ENCODE measurements at regions not wholly inside any gene's neighbourhood (a gene's known extent, or its start where the extent isn't known, plus 50 kb on each side); places are given as distances from the start of the nearest gene placed in this dataset.

- no peak for DNase-seq
These were observed 543.7 kb upstream of the ADAMTS9 start for GRCh38 chr3:65231544-65231943.

- DNase-seq = no peak
These were observed 542.7 kb upstream of the ADAMTS9 start for GRCh38 chr3:65230261-65231139.

GRCh38 chr3:65226287-65226686 lies 538.5 kb upstream of the ADAMTS9 start:
- no peak for DNase-seq

GRCh38 chr3:65210026-65210814 lies 522.4 kb upstream of the ADAMTS9 start:
- no peak for DNase-seq

DNA sequence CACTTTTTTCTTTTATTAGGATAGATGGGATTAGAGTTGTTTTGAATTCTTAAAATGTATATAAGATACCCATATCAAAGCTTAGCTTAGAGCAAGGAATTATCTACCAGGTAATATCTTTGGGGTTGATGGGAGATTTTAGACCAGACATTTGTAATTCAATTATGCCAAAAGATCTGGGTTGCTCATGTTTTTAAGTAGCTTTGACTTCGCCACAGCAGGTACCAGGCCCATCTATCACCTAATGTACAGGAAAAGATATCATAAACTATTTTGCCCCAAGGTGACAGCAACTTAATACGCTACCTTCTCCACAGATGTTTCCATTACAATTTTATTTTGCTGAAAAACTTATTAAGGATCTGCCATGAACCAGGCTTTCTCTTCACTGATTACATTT lies 514.6 kb upstream of the ADAMTS9 start:
- no peak for DNase-seq

DNA sequence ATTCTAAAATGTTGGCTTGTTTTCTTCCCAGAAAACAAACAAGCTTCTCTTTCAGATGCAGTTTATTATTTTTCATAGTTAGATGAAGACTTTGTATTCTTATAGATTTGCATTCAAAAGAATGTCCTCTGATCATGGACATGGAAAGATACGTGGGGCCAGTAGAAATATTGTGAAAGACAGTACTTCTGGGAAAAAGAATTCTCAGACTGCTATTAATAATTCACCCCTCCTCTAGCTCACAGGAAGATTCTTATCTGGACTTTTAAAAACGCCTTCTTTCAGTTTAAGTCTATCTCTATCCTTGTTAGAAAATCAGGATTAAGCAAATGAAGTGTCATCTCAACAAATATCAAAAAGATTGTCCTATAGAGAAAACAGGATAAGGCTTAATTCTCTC lies 514.1 kb upstream of the ADAMTS9 start:
- no peak for DNase-seq

GRCh38 chr3:65200310-65200970 lies 512.6 kb upstream of the ADAMTS9 start:
- peak; percentile 42 for DNase-seq

DNA sequence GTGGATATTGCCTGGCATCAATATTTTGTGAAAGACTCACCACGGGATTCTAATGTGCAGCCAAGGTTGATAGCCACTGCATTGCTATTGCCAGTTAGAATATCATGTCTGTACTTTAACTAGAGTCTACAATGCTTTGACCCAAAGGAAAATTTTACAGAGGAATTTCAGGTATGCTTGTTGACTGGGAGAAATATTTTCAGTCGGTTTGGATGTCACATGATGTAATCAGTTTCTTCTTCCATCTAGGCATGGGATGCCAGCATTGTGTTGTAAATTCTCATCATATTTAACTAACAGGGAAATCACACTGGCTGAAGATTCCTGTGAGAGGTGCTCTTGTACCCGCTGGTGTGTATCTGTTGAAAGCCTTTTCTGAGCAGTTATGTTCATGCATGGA lies 508.9 kb upstream of the ADAMTS9 start:
- DNase-seq = peak; percentile 60

DNA sequence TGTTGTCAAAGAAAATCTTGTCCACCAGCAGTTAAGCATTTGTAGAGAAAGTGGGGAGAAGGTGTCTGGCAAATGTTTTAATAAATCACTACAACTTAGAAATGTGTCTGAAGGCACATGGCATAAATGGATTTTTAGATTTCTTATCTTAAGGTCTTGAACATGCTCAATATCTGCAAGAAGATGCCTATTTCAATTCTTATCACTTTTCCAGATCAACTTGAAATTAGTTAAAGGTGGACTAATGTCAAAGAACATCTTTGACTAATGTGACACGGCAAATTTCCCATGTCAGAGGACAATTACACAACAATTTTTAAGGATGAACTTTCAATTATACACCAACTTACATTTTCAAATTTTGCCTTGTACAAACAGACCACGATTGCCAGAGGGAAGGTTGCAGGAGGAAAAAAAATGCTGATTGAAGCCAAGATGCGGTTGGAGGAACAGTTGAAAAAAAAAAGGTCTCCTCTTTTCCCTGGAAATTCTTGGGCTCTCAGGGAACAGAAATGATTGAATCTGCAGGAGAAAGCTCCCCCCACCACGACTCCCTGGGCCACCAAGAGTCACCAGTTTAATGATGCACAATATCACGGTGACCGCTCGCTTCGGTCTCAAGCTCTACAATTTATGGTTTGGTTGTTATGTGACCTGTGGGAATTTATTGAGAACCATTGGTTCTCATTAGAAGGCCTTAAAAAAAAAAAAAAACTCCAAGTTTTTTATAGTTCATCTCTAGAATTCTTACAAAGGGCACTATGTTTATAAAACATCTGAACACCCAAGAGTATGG lies 507.6 kb upstream of the ADAMTS9 start:
- no peak for DNase-seq

DNA sequence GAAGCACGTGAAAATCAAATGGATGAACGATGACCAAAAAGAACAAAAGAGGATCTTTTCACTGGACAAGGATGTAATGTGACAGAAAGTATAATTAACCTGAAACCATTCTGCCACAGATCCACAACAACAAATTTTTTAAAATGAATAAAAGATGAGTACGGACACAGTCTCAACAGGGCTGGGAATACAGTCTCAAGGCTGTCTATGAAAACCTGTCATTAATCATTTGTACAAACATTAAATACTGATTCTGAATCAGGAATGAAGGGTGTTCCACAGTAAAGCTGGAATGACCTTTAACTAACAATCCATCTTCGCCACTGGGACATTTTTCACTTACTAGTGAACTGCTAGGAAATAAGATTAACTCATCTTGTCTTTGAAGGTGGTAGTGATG lies 506.9 kb upstream of the ADAMTS9 start:
- no peak for DNase-seq

- DNase-seq = no peak
These were observed 506.4 kb upstream of the ADAMTS9 start for GRCh38 chr3:65194047-65194714.

- DNase-seq = no peak
These were observed 505.7 kb upstream of the ADAMTS9 start for GRCh38 chr3:65193531-65193930.

- DNase-seq = no peak
These were observed 502.3 kb upstream of the ADAMTS9 start for GRCh38 chr3:65190111-65190510.

DNA sequence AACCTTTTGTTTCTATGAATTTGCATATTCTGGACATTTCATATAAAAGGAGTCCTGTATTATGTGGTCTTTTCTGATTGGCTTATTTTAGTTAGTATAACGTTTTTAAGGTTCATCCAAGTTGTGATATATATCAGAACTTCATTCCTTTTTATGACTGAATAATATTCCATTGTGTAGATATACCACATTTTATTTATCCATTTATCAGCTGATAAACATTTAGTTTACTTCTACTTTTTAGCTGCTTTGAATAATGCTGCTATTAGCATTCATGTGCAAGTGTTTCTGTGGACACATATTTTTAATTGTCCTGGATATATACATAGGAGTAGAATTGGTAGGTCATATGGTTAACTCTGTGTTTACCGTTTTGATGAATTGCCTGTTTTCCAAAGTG lies 498.5 kb upstream of the ADAMTS9 start:
- DNase-seq = no peak

- no peak for DNase-seq
These were observed 494.9 kb upstream of the ADAMTS9 start for GRCh38 chr3:65182682-65183081.

DNA sequence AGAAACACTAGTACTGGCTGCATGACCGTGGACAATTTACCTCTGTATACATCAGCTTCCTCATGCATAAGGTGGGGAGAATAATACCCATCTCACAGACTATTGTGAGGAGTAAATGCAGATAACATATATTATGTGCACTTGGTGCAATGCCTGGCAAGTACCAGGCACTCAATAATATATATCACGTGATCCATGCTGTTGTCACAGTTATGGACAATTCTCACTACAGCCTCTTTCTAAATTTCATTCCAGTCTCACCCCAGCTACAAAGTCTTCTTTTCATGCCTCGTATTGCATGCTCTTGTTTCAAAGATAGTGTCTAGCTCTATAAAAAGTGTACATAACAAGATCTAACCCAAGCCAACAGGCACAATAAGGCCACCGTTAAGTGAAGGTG lies 494.3 kb upstream of the ADAMTS9 start:
- no peak for DNase-seq

DNA sequence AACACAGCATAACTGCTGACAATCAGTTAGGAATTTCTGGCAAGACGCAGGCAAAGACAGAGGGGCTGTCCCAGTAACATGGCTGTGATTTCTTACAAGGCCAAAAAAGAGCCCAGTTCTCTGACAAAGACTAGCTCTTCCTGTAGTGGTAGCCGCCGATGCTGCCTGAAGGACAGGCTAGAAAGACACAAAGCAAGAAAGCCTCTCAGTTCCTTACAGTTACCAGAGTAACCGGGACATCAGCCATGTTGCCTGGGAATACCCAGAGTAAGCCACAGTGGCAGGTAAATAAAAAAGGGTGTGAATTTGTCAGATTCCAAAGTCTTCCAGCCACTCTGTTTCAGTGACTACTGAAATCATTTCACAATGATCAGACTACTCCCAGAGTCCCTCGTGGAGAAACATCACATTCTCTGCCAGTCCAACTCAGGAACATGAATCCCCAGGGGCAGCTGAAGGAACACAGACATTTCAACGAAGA lies 493.6 kb upstream of the ADAMTS9 start:
- DNase-seq = no peak

DNA sequence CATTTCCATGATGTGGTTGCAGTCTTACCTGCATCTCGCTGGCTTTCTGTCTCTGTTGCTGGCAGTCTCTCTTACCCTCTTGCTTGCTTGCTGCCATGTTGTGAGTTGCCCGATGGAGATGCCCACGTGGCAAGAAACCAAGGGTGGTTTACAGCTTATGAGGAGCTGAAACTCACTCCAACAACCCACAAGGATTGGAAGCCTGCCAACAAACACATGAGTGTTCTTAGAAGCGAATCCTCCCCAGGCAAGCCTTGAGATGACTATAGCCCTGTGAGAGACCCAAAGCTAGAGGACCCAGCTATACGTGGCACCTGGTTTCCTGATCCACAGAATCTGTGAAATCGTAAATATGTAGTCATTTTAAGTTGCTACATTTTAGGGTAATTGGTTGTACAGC lies 490.9 kb upstream of the ADAMTS9 start:
- peak; percentile 45 for DNase-seq

DNA sequence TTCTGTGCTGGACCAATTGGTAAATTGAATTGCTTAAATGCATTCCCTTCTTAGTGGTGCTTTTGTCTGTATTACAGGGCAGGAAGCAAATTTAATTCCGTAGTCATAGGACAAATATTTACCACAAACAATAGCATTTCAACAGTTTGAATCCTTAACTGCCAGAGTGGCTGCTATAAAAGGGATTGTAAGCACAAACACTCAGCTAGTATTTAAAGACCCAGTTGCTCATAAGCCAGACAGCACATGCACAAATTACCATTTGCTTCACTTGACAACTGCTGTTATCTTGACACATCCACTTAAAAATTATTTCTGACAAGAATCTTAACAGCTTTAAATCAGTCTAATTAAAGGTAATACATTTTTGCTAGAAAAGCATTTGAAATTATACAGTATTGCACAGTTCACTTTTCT lies 490.2 kb upstream of the ADAMTS9 start:
- DNase-seq = peak; percentile 47

DNA sequence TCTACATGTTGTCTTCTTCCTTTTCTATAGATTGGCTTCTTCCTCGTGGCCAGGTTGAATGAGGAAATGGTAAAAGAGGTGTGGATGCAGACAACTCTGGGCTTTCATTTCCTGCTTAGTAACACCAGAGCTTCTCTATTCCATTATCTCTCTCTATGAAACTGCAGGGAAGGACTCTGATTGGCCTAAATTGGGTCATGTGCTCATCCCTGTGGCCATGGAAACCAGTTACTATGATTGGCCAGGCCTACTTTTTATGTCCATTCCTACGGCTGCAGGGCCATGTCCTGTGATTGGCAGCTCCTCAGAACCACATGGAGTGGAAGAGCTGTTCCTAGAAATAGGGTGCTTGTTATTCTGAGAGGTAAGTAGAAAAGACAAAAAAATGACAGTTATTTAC lies 486.9 kb upstream of the ADAMTS9 start:
- DNase-seq = no peak

DNA sequence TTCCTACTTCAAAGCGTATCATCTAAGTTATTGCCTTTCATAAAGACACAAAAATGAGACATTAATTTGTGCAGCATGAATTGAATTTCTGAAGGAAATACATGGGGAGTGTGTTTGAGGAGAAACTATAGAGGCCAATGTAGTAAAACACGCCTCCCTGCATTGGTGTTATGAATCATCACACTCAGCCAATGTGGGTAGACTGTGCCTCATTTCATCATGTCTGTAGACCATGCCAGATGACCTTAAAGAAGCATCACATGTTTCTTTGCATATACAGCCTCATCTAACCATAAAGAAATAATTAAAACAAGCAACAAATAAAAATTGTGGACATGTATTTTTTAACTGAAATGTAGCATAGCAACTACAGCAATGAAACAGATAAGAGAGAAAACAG lies 486.0 kb upstream of the ADAMTS9 start:
- peak; percentile 44 for DNase-seq

GRCh38 chr3:65172209-65172608 lies 484.4 kb upstream of the ADAMTS9 start:
- DNase-seq = no peak

All from fibroblast of skin of abdomen (primary cell).